HEK293T (cell line): ENCODE measurements at regions not wholly inside any gene's neighbourhood (a gene's known extent, or its start where the extent isn't known, plus 50 kb on each side); places are given as distances from the start of the nearest gene placed in this dataset.
"Not testable (repeated sequence)": the region's sequence is repeated elsewhere in the genome, so short reads cannot be mapped to it uniquely, and the experiment has no call there.

Source experiments
- CTCF ChIA-PET: fragments of 350-600 bp; formaldehyde crosslinking; extraction: SDS; loops from one replicate; lab custom pipeline; 2021; ENCODE audit warnings: antibody characterized with exemption, inconsistent platforms; lab: Yijun Ruan, JAX
- POLR2A ChIA-PET: fragments of 350-600 bp; formaldehyde crosslinking; extraction: SDS; loops from one replicate; lab custom pipeline; 2020; ENCODE audit warnings: antibody characterized with exemption, inconsistent platforms; lab: Yijun Ruan, JAX
- DNase-seq: peaks from one replicate; pipeline ENCODE4 v3.0.0; 2012; ENCODE audit warnings: mixed read lengths; ENCODE audit errors: extremely low spot score
- ARNT ChIP-seq: fragments of 450-650 bp; IDR thresholded peaks from 2 replicates; pipeline ENCODE4 v1.6.1; 2017; ENCODE audit warnings: mild to moderate bottlenecking
- BHLHE40 ChIP-seq: fragments of 450-650 bp; IDR thresholded peaks from 2 replicates; pipeline ENCODE4 v1.6.1; 2016; ENCODE audit warnings: mild to moderate bottlenecking, moderate library complexity, borderline replicate concordance
- CTBP1 ChIP-seq: fragments of 450-650 bp; IDR thresholded peaks from 2 replicates; pipeline ENCODE4 v1.6.1; 2016; ENCODE audit warnings: borderline replicate concordance
- ELF4 ChIP-seq: fragments of 450-650 bp; IDR thresholded peaks from 2 replicates; pipeline ENCODE4 v1.6.1; 2017; ENCODE audit warnings: antibody characterized with exemption
- FOXA1 ChIP-seq: fragments of 450-650 bp; IDR thresholded peaks from 2 replicates; pipeline ENCODE4 v1.6.1; 2016; ENCODE audit warnings: mild to moderate bottlenecking
- FOXK2 ChIP-seq: fragments of 450-650 bp; IDR thresholded peaks from 2 replicates; pipeline ENCODE4 v1.6.1; 2016; ENCODE audit warnings: mild to moderate bottlenecking
- FOXM1 ChIP-seq: fragments of 450-650 bp; IDR thresholded peaks from 2 replicates; pipeline ENCODE4 v1.6.1; 2017; ENCODE audit warnings: mild to moderate bottlenecking, borderline replicate concordance
- HDGF ChIP-seq: fragments of 450-650 bp; IDR thresholded peaks from 2 replicates; pipeline ENCODE4 v1.6.1; 2017; ENCODE audit warnings: antibody characterized with exemption, borderline replicate concordance
- L3MBTL2 ChIP-seq: fragments of 450-650 bp; conservative IDR thresholded peaks from 2 replicates; pipeline ENCODE4 v1.6.1; 2016; ENCODE audit warnings: mild to moderate bottlenecking
- LEF1 ChIP-seq: fragments of 450-650 bp; IDR thresholded peaks from 2 replicates; pipeline ENCODE4 v1.6.1; 2017; ENCODE audit warnings: mild to moderate bottlenecking, borderline replicate concordance
- NFRKB ChIP-seq: fragments of 450-650 bp; IDR thresholded peaks from 2 replicates; pipeline ENCODE4 v1.6.1; 2016; ENCODE audit warnings: mild to moderate bottlenecking, moderate library complexity
- SP1 ChIP-seq: fragments of 450-650 bp; IDR thresholded peaks from 2 replicates; pipeline ENCODE4 v1.6.1; 2017
- SUZ12 ChIP-seq: fragments of 450-650 bp; IDR thresholded peaks from 2 replicates; pipeline ENCODE4 v1.6.1; 2016; ENCODE audit warnings: mild to moderate bottlenecking
- TARDBP ChIP-seq: fragments of 450-650 bp; IDR thresholded peaks from 2 replicates; pipeline ENCODE4 v1.6.1; 2016
- ZNF384 ChIP-seq: fragments of 450-650 bp; IDR thresholded peaks from 2 replicates; pipeline ENCODE4 v1.6.1; 2016
- TF ChIP-seq, protein P1 (sequence below): fragments of 450-650 bp; IDR thresholded peaks from 2 replicates; pipeline ENCODE4 v1.6.1; 2016

DNA sequence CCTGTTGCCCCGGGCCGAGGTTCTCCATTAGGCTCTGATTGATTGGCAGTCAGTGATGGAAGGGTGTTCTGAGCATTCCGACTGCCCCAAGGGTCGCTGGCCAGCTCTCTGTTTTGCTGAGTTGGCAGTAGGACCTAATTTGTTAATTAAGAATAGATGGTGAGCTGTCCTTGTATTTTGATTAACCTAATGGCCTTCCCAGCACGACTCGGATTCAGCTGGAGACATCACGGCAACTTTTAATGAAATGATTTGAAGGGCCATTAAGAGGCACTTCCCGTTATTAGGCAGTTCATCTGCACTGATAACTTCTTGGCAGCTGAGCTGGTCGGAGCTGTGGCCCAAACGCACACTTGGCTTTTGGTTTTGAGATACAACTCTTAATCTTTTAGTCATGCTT, 74.2 kb downstream of the HAPSTR1 start:
- CTCF ChIA-PET, result no interaction called here
- no peak for DNase-seq
- POLR2A ChIA-PET, result no interaction called here
- TF ChIP-seq BHLHE40 (no peak), NFRKB (no peak), ARNT (no peak), CTBP1 (no peak), FOXK2 (no peak), ELF4 (no peak), FOXA1 (no peak), SP1 (no peak)
- TF ChIP-seq, protein P1, sequence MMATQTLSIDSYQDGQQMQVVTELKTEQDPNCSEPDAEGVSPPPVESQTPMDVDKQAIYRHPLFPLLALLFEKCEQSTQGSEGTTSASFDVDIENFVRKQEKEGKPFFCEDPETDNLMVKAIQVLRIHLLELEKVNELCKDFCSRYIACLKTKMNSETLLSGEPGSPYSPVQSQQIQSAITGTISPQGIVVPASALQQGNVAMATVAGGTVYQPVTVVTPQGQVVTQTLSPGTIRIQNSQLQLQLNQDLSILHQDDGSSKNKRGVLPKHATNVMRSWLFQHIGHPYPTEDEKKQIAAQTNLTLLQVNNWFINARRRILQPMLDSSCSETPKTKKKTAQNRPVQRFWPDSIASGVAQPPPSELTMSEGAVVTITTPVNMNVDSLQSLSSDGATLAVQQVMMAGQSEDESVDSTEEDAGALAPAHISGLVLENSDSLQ, result no peak

DNA sequence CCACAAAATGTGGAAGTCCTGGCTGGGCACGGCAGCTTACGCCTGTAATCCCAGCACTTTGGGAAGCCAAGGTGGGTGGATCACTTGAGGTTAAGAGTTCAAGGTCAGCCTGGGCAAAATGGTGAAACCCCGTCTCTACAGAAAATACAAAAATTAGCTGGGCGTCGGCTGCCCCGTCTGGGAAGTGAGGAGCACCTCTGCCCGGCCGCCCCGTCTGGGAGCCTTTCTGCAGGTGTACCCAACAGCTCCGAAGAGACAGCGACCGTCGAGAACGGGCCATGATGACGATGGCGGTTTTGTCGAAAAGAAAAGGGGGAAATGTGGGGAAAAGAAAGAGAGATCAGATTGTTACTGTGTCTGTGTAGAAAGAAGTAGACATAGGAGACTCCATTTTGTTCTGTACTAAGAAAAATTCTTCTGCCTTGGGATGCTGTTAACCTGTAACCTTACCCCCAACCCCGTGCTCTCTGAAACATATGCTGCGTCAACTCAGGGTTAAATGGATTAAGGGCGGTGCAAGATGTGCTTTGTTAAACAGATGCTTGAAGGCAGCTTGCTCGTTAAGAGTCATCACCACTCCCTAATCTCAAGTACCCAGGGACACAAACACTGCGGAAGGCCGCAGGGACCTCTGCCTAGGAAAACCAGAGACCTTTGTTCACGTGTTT, 75.0 kb downstream of the HAPSTR1 start:
- DNase-seq, POLR2A ChIA-PET, CTCF ChIA-PET: not testable (repeated sequence)

DNA sequence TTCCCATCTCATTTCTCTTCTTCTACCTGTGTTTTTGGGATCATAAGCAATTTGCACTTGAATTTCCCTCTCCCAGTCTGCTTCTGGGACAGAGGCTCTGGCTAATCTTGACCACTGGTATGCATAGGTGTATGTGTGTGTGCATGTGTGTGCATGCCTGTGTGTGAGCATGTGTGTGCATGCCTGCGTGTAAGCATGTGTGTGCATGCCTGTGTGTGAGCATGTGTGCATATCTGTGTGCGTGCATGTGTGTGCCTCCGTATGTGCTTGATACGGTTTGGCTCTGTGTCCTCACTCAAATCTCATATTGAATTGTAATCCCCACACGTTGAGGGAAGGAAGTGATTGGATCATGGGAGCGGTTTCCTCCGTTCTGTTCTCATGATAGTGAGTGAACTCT, 77.7 kb downstream of the HAPSTR1 start:
- ChIA-PET POLR2A (no interaction called here), CTCF (no interaction called here)
- TF ChIP-seq CTBP1, result no peak

DNA sequence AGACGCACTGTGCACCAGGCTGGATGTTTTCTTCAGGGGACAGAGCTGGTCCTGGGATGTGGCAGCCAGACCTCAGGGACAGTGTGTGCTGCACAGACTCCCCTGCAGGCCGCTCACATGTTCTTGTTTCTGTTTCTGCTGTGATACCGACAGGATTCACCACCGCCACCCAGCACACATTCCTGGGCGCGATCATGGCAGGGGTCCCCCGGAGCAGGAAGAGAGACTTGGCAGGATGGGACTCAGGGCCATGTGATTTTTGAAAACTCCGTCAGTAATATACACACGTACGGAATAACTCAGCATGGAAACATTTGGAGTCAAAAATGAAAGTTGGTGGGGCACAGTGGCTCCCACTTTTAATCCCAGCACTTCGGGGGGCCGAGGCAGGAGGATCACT, 79.0 kb downstream of the HAPSTR1 start:
- ChIA-PET POLR2A (no interaction called here), CTCF (interaction anchor here (0.6 to 0.8 kb wide), 2 partner anchors 31 to 306 kb away, joined by 3 read pairs; no protein-coding TSS in a partner anchor)

More for the DNA sequence above, 77.7 kb downstream of the HAPSTR1 start:
- DNase-seq, result no peak

DNA sequence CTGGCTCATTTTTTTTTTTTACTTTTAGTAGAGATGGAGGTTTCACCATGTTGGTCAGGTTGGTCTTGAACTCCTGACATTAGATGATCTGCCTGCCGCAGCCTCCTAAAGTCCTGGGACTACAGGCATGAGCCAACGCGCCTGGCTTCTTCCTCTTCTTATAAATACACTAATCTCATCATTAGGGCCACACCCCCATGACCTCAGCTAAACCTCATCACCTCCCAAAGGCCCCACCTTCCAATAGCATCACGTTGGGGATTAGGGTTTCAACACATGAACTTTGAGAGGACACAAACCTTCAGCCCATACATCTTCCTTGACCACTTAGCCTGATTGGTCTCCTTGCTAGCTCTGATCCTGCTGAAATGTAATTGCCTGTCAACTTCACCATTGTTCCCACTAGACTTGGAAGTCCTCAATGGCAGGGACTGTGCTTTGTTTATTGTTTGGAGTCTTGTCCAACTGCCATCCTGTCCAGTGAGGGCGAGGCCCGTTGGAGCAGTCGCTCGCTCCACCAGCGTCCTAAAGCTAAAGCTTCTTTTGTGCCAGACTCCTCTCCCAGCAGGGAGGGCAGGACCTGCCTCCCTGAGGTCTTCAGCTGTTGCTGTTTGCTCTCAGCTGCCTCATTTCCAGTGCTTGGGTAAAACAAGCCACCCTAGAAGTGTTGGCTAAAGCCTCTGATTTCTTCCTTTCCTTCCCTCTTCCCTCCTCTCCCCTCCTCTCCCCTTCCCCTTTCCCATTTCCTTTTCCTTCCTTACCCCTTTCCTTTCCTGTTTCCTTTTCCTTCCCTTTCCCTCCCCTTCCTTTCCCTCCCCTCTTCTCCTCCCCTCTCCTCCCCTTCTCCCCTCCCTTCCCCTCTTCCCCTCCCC, 85.3 kb downstream of the HAPSTR1 start:
- no peak for DNase-seq
- ChIA-PET POLR2A (no interaction called here), CTCF (no interaction called here)
- TF ChIP-seq TARDBP (no peak), NFRKB (no peak), ARNT (no peak), ZNF384 (no peak), CTBP1 (no peak)
- TF ChIP-seq, protein P1, result no peak

More for the DNA sequence above, 79.0 kb downstream of the HAPSTR1 start:
- DNase-seq, result no peak
- TF ChIP-seq SP1, result no peak
- TF ChIP-seq TARDBP, result no peak
- TF ChIP-seq ZNF384, result no peak
- no peak for TF ChIP-seq LEF1
- no peak for TF ChIP-seq FOXM1
- no peak for TF ChIP-seq SUZ12
- no peak for TF ChIP-seq ELF4
- TF ChIP-seq CTBP1, result no peak
- TF ChIP-seq FOXA1, result no peak
- TF ChIP-seq FOXK2, result no peak
- no peak for TF ChIP-seq L3MBTL2
- TF ChIP-seq, protein P1, result no peak
- TF ChIP-seq BHLHE40, result no peak
- TF ChIP-seq HDGF, result no peak
- TF ChIP-seq ARNT, result no peak

DNA sequence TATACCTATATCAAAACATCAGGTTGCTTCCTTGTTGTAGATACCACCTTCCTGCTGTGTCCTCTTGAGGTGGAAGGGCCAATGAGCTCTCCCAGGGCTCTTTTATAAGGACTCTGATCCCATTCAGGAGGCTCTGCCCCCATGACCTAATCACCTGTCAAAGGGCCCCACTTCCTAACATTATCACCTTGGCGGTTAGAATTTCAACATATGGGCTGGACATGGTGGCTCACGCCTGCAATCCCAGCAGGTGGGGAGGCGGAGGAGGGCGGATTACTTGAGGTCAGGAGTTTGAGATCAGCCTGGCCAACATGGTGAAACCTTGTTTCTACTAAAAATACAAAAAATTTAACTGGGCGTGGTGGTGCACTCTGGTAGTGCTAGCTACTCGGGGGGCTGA, 86.4 kb downstream of the HAPSTR1 start:
- CTCF ChIA-PET, result no interaction called here
- POLR2A ChIA-PET, result no interaction called here
- TF ChIP-seq, protein P1, result no peak
- TF ChIP-seq SP1, result no peak
- TF ChIP-seq ARNT, result no peak
- no peak for TF ChIP-seq LEF1
- no peak for TF ChIP-seq ZNF384
- TF ChIP-seq TARDBP, result no peak
- no peak for TF ChIP-seq CTBP1
- TF ChIP-seq FOXA1, result no peak
- TF ChIP-seq L3MBTL2, result no peak
- TF ChIP-seq BHLHE40, result no peak
- TF ChIP-seq HDGF, result no peak
- no peak for TF ChIP-seq ELF4
- TF ChIP-seq NFRKB, result no peak
- TF ChIP-seq FOXM1, result no peak
- no peak for TF ChIP-seq FOXK2
- TF ChIP-seq SUZ12, result no peak
- no peak for DNase-seq
